Esophagus muscularis mucosa (tissue), 4 donors: ENCODE measurements at regions not wholly inside any gene's neighbourhood (a gene's known extent, or its start where the extent isn't known, plus 50 kb on each side); places are given as distances from the start of the nearest gene placed in this dataset.

Experiments
- DNase-seq: peaks from one replicate; pipeline ENCODE4 v3.0.0-alpha.2; 2017; ENCODE audit errors: extremely low spot score
- H3K27ac ChIP-seq, 4 donors: fragments of 200-600 bp; sonication (generic); replicated peaks in 1 of 4; 1 replicate in 3 of 4; 2 replicates in 1 of 4; pipeline ENCODE4 v1.5.1; 2016 to 2019; ENCODE audit warnings: mild to moderate bottlenecking in 1 of 4
- H3K27me3 ChIP-seq, 4 donors: fragments of 200-600 bp; sonication (generic); one replicate each; pipeline versions ENCODE4 v1.5.1 to v1.6.0; 2016 to 2019
- H3K36me3 ChIP-seq, 4 donors: fragments of 200-600 bp; sonication (generic); one replicate each; pipeline ENCODE4 v1.5.1; 2016 to 2019
- H3K4me1 ChIP-seq, 4 donors: fragments of 200-600 bp; sonication (generic); one replicate each; pipeline ENCODE4 v1.5.1; 2016 to 2019
- H3K4me3 ChIP-seq, 4 donors: fragments of 200-600 bp; sonication (generic); 1 replicate in 2 of 4; 2 replicates in 2 of 4; pipeline ENCODE4 v1.5.1; 2016 to 2019; ENCODE audit warnings: mild to moderate bottlenecking in 4 of 4, moderate library complexity in 1 of 4
- H3K9me3 ChIP-seq, 4 donors: fragments of 200-600 bp; sonication (generic); 1 replicate in 3 of 4; 2 replicates in 1 of 4; pipeline ENCODE4 v1.5.1; 2016 to 2019
- EP300 ChIP-seq: sonication (generic); formaldehyde crosslinking; IDR thresholded peaks from one replicate; pipeline ENCODE4 v1.6.1; 2017; ENCODE audit warnings: antibody characterized with exemption
- POLR2A ChIP-seq: fragments of 450-650 bp; IDR thresholded peaks from one replicate; pipeline ENCODE4 v1.6.1; 2017; ENCODE audit warnings: antibody characterized with exemption, moderate library complexity, mild to moderate bottlenecking, low read depth
- POLR2AphosphoS5 ChIP-seq, 2 donors: sonication (generic); formaldehyde crosslinking; IDR thresholded peaks; one replicate each; pipeline ENCODE4 v1.6.1; 2017; ENCODE audit warnings: antibody characterized with exemption in 2 of 2
- whole genome bisulfite sequencing: methylation state at CpG from one replicate; pipeline ENCODE4 v1.1.5; 2018; 5-methylcytosine and 5-hydroxymethylcytosine counted together
- intact Hi-C: fragments of 100-400 bp; cut with DNase I; formaldehyde crosslinking; loops from one replicate; pipeline ENCODE4 v1.15.1; 2023
- small RNA-seq, 3 donors: library from RNA; depleted of rRNA; stranded (forward); fragments of <200 nt; gene quantifications; one replicate each; pipeline ENCODE3, GENCODE V24; 2016
- TF ChIP-seq, protein P1 (sequence below), 3 experiments: fragments of 200-600 bp in 2 of 3; fragments of 450-650 bp in 1 of 3; sonication (generic) in 2 of 3; IDR thresholded peaks; one replicate each; pipeline ENCODE4 v1.5.1; 2017 to 2019; ENCODE audit warnings: antibody characterized with exemption in 3 of 3, mild to moderate bottlenecking in 2 of 3, moderate library complexity in 1 of 3

DNA sequence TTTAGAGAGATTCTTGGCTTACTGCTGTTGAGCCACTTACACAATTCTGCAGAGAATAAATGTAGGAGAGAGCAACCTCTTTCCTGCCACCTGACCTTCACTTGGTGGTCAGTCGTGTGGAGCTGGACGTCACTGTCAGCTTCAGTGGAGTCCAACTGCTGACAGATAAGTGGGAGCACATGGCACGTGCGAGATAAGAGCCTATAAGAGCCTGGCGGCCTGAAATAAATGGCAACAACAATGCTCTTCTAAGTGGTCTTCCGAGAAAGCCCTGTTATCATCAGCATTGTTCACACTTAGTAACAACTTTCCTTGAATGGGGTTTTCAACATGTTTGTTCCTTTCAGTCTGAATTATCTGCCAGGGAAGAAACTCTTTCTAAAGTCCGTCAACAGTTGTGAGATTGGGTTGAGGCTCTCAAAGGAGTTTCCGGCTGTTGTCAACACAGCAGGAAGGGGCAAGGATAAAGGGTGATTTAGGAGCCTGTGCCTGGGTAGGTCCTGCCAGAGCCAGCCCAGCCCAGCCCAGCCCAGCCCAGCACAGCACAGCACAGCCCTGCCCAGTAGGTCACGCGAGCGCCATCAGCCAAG is 57.2 kb upstream of the RUNX1 start:
- Histone ChIP-seq H3K4me3 (no peak overlapping the region), H3K36me3 (no peaks in the 10 kb centered on the region), H3K4me1 (no peaks in the 10 kb centered on the region), H3K27ac (no peak overlapping the region), H3K9me3 (peaks cover 0 to 4% (median 0%) of the 10 kb centered on the region in 4 donors), H3K27me3 (peaks cover 0 to 18% (median 0%) of the 10 kb centered on the region in 4 donors)
- 73% methylated on average over 10 of the region's 11 CpGs for WGBS
- no peak for TF ChIP-seq POLR2A
- TF ChIP-seq, protein P1, sequence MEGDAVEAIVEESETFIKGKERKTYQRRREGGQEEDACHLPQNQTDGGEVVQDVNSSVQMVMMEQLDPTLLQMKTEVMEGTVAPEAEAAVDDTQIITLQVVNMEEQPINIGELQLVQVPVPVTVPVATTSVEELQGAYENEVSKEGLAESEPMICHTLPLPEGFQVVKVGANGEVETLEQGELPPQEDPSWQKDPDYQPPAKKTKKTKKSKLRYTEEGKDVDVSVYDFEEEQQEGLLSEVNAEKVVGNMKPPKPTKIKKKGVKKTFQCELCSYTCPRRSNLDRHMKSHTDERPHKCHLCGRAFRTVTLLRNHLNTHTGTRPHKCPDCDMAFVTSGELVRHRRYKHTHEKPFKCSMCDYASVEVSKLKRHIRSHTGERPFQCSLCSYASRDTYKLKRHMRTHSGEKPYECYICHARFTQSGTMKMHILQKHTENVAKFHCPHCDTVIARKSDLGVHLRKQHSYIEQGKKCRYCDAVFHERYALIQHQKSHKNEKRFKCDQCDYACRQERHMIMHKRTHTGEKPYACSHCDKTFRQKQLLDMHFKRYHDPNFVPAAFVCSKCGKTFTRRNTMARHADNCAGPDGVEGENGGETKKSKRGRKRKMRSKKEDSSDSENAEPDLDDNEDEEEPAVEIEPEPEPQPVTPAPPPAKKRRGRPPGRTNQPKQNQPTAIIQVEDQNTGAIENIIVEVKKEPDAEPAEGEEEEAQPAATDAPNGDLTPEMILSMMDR (IDR thresholded peaks at IDR 0.05), result no peak
- no peak for TF ChIP-seq POLR2AphosphoS5 (IDR thresholded peaks at IDR 0.05)
- no peak for TF ChIP-seq EP300
- intact Hi-C loops, result no loop called here
- DNase-seq, result no peak

GRCh38 chr21:35102488-35103371 is 53.6 kb upstream of the RUNX1 start:
- Histone ChIP-seq H3K9me3 (no peaks in the 10 kb centered on the region), H3K4me1 (no peaks in the 10 kb centered on the region), H3K27me3 (peaks cover 0 to 18% (median 0%) of the 10 kb centered on the region in 4 donors), H3K4me3 (no peak overlapping the region), H3K36me3 (no peaks in the 10 kb centered on the region), H3K27ac (no peak overlapping the region)
- 42% methylated on average over 8 of the region's 8 CpGs for WGBS
- TF ChIP-seq POLR2A (no peak), POLR2AphosphoS5 (IDR thresholded peaks at IDR 0.05) (no peak), EP300 (no peak)
- TF ChIP-seq, protein P1 (IDR thresholded peaks at IDR 0.05), result no peak
- intact Hi-C loops, result no loop called here
- DNase-seq, result no peak

- H3K27me3 ChIP-seq, result peaks cover 0 to 8% (median 0%) of the 10 kb centered on the region in 4 donors
- H3K36me3 ChIP-seq, result no peaks in the 10 kb centered on the region
- WGBS, result 56% methylated on average over 8 of the region's 8 CpGs
- no peak for DNase-seq
- TF ChIP-seq EP300 (no peak), POLR2A (no peak), POLR2AphosphoS5 (IDR thresholded peaks at IDR 0.05) (no peak)
- TF ChIP-seq, protein P1 (IDR thresholded peaks at IDR 0.05), result no peak
- H3K27ac ChIP-seq, result no peak overlapping the region
- no peaks in the 10 kb centered on the region for H3K4me1 ChIP-seq
- no peaks in the 10 kb centered on the region for H3K9me3 ChIP-seq
- intact Hi-C loops, result no loop called here
- no peak overlapping the region for H3K4me3 ChIP-seq
These were observed 51.3 kb upstream of the RUNX1 start for GRCh38 chr21:35100349-35100811.

- H3K4me3 ChIP-seq, result no peak overlapping the region
- no peaks in the 10 kb centered on the region for H3K4me1 ChIP-seq
- intact Hi-C loops, result no loop called here
- H3K36me3 ChIP-seq, result no peaks in the 10 kb centered on the region
- 72% methylated on average over 1 of the region's 1 CpG for WGBS
- H3K9me3 ChIP-seq, result no peaks in the 10 kb centered on the region
- no peaks in the 10 kb centered on the region for H3K27me3 ChIP-seq
- H3K27ac ChIP-seq, result no peak overlapping the region
- TF ChIP-seq POLR2AphosphoS5 (IDR thresholded peaks at IDR 0.05), result no peak
- TF ChIP-seq, protein P1 (IDR thresholded peaks at IDR 0.05), result no peak
- no peak for TF ChIP-seq EP300
- DNase-seq, result no peak
These were observed 50.2 kb upstream of the RUNX1 start for GRCh38 chr21:35099310-35099709.

Small RNAs in the stretch of these regions (small RNA-seq; reads per million reads assigned to genes)
- gene EZH2P1 (0 reads per million in 3 donors), gene MIR802 (0 to 0.17 (median 0) reads per million in 3 donors)
